Prostate gland (tissue), 2 donors: ENCODE measurements at regions not wholly inside any gene's neighbourhood (a gene's known extent, or its start where the extent isn't known, plus 50 kb on each side); places are given as distances from the start of the nearest gene placed in this dataset.

Experiments
- POLR2A ChIP-seq: fragments of 450-650 bp; IDR thresholded peaks from one replicate; pipeline ENCODE4 v1.6.1; 2016; ENCODE audit warnings: antibody characterized with exemption, mild to moderate bottlenecking
- POLR2AphosphoS5 ChIP-seq: sonication (generic); formaldehyde crosslinking; IDR thresholded peaks from one replicate; pipeline ENCODE4 v1.6.1; 2017; ENCODE audit warnings: antibody characterized with exemption
- TF ChIP-seq, protein P1 (sequence below), 4 experiments: fragments of 200-600 bp in 2 of 4; fragments of 450-650 bp in 2 of 4; sonication (generic) in 2 of 4; IDR thresholded peaks; 1 replicate in 3 of 4; 2 replicates in 1 of 4; pipeline ENCODE4 v1.5.1; 2016 to 2019; ENCODE audit warnings: antibody characterized with exemption in 4 of 4, mild to moderate bottlenecking in 2 of 4, moderate library complexity in 2 of 4

DNA sequence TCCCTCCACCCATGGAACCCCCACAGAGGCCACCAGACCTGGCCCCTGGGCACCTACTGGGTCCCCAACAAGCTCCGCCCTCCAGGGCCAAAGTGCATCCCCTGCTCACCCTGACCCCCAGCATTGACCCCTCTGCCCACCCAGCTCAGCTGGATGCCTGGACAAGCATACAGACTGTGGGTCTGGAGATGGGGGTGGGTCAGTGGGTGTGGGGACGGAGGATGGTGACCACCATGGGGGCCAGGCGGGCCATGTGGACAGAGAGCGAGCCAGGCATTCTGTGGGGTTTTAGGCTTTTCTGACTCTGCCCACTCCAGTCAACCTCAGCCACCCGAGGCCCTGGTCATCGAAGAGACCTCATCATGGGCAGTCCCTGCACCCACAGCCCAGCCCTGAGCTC lies 183.7 kb downstream of the BRD1 start:
- TF ChIP-seq, protein P1, sequence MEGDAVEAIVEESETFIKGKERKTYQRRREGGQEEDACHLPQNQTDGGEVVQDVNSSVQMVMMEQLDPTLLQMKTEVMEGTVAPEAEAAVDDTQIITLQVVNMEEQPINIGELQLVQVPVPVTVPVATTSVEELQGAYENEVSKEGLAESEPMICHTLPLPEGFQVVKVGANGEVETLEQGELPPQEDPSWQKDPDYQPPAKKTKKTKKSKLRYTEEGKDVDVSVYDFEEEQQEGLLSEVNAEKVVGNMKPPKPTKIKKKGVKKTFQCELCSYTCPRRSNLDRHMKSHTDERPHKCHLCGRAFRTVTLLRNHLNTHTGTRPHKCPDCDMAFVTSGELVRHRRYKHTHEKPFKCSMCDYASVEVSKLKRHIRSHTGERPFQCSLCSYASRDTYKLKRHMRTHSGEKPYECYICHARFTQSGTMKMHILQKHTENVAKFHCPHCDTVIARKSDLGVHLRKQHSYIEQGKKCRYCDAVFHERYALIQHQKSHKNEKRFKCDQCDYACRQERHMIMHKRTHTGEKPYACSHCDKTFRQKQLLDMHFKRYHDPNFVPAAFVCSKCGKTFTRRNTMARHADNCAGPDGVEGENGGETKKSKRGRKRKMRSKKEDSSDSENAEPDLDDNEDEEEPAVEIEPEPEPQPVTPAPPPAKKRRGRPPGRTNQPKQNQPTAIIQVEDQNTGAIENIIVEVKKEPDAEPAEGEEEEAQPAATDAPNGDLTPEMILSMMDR (IDR thresholded peaks at IDR 0.05), result no peak
- TF ChIP-seq POLR2A (no peak), POLR2AphosphoS5 (no peak)
